ENCODE measurements at regions not wholly inside any gene's neighbourhood (a gene's known extent, or its start where the extent isn't known, plus 50 kb on each side); places are given as distances from the start of the nearest gene placed in this dataset.

DNA sequence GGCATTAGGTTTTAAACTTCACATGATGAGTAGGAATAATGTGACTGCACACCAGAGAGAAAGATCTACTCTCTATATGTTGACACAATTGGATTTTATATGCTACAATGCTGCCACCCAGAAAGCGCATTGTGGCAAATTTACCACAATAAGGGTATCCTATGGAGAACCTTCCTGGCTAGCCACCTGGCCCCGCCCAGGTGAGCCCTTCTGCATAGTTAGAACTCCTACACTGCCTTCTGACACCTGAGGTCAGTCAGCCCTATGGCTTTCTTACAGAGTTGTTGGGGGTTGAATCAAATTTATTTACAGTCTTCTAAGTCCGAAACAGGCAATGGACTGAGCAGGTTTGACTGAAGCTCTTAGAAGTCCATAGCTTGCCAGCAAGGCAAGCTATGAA lies 153.8 kb upstream of the S100G start:
- no peaks in the 10 kb centered on the region for H3K36me3 ChIP-seq (ENCODE audit: control insufficient read depth in 2 of 2, insufficient read depth in 2 of 2, low read length in 1 of 2)
- no peaks in the 10 kb centered on the region for H3K4me1 ChIP-seq (ENCODE audit: control insufficient read depth, insufficient read depth, low read length)
- ATAC-seq, result no peak
- ChIA-PET RAD21 (ENCODE audit: unreplicated experiment) (no interaction called here), CTCF (no interaction called here), SMC1A (ENCODE audit: uncharacterized antibody, unreplicated experiment) (no interaction called here), POLR2A (no interaction called here)
- no peaks in the 10 kb centered on the region for H4K20me1 ChIP-seq (ENCODE audit: control insufficient read depth, insufficient read depth)
- intact Hi-C loops (cut with micrococcal nuclease; ENCODE audit: unreplicated experiment) (no loop called here), in situ Hi-C loops (cut with MboI) (no loop called here)
- H3K27me3 ChIP-seq (replicated peaks in 1 of 2; ENCODE audit: control insufficient read depth in 2 of 2, insufficient read depth in 2 of 2, low read length in 1 of 2), result no peaks in the 10 kb centered on the region
- no peaks in the 10 kb centered on the region for H3K9me3 ChIP-seq (replicated peaks; ENCODE audit: control insufficient read depth, insufficient read depth, low read length)
- no peak for FAIRE-seq
- 49% methylated on average over 3 of the region's 3 CpGs for WGBS (ENCODE audit: insufficient coverage, insufficient replicate concordance, low lambda C conversion rate, missing lambda C conversion rate)
- H3K27ac ChIP-seq (ENCODE audit: control insufficient read depth, insufficient read depth), result no peak overlapping the region
- no peak overlapping the region for H3K4me3 ChIP-seq
- no peak for DNase-seq (ENCODE audit: low read depth, low spot score)
- H3K4me2 ChIP-seq (ENCODE audit: control insufficient read depth, insufficient read depth), result no peak overlapping the region
- H3K79me2 ChIP-seq (ENCODE audit: control insufficient read depth, insufficient read depth, low read length), result no peaks in the 10 kb centered on the region
- no peak overlapping the region for H3K9ac ChIP-seq (ENCODE audit: control insufficient read depth, insufficient read depth, low read length)
- no peak overlapping the region for H2AFZ ChIP-seq (ENCODE audit: control insufficient read depth, low read depth, low read length)
- BruUV-seq (replicated peaks), result no TSS peak
- TF ChIP-seq MAX (IDR thresholded peaks at IDR 0.05; ENCODE audit: low read depth, low read length) (no peak), EED (IDR thresholded peaks at IDR 0.05; ENCODE audit: low read depth) (no peak), HDAC6 (IDR thresholded peaks at IDR 0.05; ENCODE audit: unreplicated experiment) (no peak), MLLT1 (IDR thresholded peaks at IDR 0.05) (no peak), ZNF217 (IDR thresholded peaks at IDR 0.05) (no peak), CHD1 (IDR thresholded peaks at IDR 0.05; ENCODE audit: low read depth, low read length) (no peak), ELK1 (IDR thresholded peaks at IDR 0.05; ENCODE audit: low read depth, low read length) (no peak)
- TF ChIP-seq, protein P1, sequence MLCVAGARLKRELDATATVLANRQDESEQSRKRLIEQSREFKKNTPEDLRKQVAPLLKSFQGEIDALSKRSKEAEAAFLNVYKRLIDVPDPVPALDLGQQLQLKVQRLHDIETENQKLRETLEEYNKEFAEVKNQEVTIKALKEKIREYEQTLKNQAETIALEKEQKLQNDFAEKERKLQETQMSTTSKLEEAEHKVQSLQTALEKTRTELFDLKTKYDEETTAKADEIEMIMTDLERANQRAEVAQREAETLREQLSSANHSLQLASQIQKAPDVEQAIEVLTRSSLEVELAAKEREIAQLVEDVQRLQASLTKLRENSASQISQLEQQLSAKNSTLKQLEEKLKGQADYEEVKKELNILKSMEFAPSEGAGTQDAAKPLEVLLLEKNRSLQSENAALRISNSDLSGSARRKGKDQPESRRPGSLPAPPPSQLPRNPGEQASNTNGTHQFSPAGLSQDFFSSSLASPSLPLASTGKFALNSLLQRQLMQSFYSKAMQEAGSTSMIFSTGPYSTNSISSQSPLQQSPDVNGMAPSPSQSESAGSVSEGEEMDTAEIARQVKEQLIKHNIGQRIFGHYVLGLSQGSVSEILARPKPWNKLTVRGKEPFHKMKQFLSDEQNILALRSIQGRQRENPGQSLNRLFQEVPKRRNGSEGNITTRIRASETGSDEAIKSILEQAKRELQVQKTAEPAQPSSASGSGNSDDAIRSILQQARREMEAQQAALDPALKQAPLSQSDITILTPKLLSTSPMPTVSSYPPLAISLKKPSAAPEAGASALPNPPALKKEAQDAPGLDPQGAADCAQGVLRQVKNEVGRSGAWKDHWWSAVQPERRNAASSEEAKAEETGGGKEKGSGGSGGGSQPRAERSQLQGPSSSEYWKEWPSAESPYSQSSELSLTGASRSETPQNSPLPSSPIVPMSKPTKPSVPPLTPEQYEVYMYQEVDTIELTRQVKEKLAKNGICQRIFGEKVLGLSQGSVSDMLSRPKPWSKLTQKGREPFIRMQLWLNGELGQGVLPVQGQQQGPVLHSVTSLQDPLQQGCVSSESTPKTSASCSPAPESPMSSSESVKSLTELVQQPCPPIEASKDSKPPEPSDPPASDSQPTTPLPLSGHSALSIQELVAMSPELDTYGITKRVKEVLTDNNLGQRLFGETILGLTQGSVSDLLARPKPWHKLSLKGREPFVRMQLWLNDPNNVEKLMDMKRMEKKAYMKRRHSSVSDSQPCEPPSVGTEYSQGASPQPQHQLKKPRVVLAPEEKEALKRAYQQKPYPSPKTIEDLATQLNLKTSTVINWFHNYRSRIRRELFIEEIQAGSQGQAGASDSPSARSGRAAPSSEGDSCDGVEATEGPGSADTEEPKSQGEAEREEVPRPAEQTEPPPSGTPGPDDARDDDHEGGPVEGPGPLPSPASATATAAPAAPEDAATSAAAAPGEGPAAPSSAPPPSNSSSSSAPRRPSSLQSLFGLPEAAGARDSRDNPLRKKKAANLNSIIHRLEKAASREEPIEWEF (IDR thresholded peaks at IDR 0.05; ENCODE audit: insufficient replicate concordance, low read depth, low read length), result no peak
- TF ChIP-seq, protein P2, sequence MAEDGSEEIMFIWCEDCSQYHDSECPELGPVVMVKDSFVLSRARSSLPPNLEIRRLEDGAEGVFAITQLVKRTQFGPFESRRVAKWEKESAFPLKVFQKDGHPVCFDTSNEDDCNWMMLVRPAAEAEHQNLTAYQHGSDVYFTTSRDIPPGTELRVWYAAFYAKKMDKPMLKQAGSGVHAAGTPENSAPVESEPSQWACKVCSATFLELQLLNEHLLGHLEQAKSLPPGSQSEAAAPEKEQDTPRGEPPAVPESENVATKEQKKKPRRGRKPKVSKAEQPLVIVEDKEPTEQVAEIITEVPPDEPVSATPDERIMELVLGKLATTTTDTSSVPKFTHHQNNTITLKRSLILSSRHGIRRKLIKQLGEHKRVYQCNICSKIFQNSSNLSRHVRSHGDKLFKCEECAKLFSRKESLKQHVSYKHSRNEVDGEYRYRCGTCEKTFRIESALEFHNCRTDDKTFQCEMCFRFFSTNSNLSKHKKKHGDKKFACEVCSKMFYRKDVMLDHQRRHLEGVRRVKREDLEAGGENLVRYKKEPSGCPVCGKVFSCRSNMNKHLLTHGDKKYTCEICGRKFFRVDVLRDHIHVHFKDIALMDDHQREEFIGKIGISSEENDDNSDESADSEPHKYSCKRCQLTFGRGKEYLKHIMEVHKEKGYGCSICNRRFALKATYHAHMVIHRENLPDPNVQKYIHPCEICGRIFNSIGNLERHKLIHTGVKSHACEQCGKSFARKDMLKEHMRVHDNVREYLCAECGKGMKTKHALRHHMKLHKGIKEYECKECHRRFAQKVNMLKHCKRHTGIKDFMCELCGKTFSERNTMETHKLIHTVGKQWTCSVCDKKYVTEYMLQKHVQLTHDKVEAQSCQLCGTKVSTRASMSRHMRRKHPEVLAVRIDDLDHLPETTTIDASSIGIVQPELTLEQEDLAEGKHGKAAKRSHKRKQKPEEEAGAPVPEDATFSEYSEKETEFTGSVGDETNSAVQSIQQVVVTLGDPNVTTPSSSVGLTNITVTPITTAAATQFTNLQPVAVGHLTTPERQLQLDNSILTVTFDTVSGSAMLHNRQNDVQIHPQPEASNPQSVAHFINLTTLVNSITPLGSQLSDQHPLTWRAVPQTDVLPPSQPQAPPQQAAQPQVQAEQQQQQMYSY (CRISPR knock-in tag; IDR thresholded peaks at IDR 0.05), result no peak
- TF ChIP-seq, protein P3, sequence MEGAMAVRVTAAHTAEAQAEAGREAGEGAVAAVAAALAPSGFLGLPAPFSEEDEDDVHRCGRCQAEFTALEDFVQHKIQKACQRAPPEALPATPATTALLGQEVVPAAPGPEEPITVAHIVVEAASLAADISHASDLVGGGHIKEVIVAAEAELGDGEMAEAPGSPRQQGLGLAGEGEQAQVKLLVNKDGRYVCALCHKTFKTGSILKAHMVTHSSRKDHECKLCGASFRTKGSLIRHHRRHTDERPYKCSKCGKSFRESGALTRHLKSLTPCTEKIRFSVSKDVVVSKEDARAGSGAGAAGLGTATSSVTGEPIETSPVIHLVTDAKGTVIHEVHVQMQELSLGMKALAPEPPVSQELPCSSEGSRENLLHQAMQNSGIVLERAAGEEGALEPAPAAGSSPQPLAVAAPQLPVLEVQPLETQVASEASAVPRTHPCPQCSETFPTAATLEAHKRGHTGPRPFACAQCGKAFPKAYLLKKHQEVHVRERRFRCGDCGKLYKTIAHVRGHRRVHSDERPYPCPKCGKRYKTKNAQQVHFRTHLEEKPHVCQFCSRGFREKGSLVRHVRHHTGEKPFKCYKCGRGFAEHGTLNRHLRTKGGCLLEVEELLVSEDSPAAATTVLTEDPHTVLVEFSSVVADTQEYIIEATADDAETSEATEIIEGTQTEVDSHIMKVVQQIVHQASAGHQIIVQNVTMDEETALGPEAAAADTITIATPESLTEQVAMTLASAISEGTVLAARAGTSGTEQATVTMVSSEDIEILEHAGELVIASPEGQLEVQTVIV (IDR thresholded peaks at IDR 0.05; ENCODE audit: borderline replicate concordance, partially characterized antibody), result no peak

All from GM12878 (cell line).